Thyroid gland (tissue), 4 donors: ENCODE measurements at regions not wholly inside any gene's neighbourhood (a gene's known extent, or its start where the extent isn't known, plus 50 kb on each side); places are given as distances from the start of the nearest gene placed in this dataset.

ENCODE experiments used
- POLR2A ChIP-seq, 2 donors: fragments of 450-650 bp; IDR thresholded peaks; one replicate each; pipeline ENCODE4 v1.6.1; 2017; ENCODE audit warnings: antibody characterized with exemption in 2 of 2, mild to moderate bottlenecking in 2 of 2, moderate library complexity in 1 of 2
- TF ChIP-seq, protein P1 (sequence below), 6 experiments: fragments of 200-600 bp in 3 of 6; fragments of 450-650 bp in 3 of 6; sonication (generic) in 3 of 6; IDR thresholded peaks; one replicate each; pipeline ENCODE4 v1.5.1; 2016 to 2019; ENCODE audit warnings: antibody characterized with exemption in 6 of 6, mild to moderate bottlenecking in 2 of 6, inconsistent platforms in 1 of 6, moderate library complexity in 1 of 6

DNA sequence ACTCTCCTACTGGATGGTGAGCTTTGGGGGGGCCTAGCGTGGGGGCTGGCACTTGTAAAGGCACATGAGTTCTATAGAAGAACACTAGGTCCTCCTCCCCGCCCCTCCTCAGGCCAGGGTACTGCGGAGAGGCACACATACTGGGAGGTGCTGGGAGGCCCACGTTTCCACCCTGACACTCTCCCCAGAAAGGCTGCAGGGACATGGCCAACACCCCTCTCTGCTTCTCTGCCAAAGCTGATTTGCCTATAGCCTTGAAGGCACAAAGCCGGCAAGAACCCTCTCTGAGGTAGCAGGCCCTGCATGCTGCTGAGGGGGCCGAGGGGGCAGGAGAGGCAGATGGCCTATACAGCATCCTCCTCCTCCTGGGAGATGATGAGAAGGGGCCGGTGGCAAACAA, 112.8 kb downstream of the BUD13 start:
- TF ChIP-seq, protein P1, sequence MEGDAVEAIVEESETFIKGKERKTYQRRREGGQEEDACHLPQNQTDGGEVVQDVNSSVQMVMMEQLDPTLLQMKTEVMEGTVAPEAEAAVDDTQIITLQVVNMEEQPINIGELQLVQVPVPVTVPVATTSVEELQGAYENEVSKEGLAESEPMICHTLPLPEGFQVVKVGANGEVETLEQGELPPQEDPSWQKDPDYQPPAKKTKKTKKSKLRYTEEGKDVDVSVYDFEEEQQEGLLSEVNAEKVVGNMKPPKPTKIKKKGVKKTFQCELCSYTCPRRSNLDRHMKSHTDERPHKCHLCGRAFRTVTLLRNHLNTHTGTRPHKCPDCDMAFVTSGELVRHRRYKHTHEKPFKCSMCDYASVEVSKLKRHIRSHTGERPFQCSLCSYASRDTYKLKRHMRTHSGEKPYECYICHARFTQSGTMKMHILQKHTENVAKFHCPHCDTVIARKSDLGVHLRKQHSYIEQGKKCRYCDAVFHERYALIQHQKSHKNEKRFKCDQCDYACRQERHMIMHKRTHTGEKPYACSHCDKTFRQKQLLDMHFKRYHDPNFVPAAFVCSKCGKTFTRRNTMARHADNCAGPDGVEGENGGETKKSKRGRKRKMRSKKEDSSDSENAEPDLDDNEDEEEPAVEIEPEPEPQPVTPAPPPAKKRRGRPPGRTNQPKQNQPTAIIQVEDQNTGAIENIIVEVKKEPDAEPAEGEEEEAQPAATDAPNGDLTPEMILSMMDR (IDR thresholded peaks at IDR 0.05) = no peak
- no peak for TF ChIP-seq POLR2A (IDR thresholded peaks at IDR 0.05)
